ENCODE measurements at regions not wholly inside any gene's neighbourhood (a gene's known extent, or its start where the extent isn't known, plus 50 kb on each side); places are given as distances from the start of the nearest gene placed in this dataset.

DNA sequence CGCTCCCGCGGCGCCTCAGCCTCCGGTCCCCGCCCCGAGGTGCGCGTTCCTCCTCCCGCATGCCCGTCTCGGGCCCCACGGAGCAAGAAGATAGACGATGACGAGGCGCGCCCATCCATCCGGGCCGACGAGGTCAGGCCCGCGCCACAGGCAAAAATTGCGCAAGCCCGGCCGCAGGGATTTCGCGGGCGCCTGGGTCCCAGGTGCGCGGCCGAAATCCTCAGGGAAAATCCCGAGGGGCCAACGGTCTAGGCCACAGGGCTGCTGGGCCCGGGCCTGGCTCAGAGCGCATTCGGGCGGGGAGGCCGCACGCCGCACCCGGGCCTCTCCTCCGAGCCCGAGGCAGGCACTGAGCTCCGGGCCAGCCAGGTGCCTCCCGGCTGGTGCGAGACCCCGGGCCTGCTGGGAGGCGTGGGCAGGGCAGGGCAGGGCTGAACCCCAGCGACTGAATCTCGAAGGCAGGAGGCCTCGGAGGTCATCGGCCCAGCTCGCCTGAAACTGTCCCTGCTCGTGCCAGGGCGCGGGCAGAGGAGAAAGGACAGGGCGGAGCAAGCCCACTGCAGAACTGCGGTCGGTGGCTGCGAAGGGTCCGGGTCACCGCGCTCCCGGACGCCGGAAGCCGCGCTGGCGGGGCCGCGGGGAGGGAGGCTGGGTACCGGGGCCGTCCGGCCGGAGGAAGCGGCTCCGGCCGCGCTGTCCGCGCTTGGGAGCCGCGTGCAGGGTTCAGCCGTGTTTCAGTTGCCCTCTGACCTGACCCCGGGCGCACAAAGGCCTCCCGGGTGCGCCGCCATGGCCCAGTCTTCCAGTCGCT is 66.8 kb downstream of the FOXD1 start:
- ATAC-seq (peak; percentile 48 to 49), DNase-seq (peak in 2 of 10 donors; percentile 18 to 19)
- peaks cover 48 to 74% (median 65%) of the 10 kb centered on the region in 5 donors for H3K27me3 Mint-ChIP-seq
- H3K36me3 Mint-ChIP-seq = peaks cover 7 to 21% (median 14%) of the 10 kb centered on the region in 3 donors
- H3K4me3 Mint-ChIP-seq = peak overlapping the region in 8 of 10 donors; percentile 46 to 82 (median 68)
- peaks cover 10 to 27% (median 24%) of the 10 kb centered on the region in 4 donors for H3K4me1 Mint-ChIP-seq
- H3K27ac Mint-ChIP-seq = no peak overlapping the region
- POLR2A ChIA-PET = no interaction called here
- H3K9me3 Mint-ChIP-seq = peaks cover 6 to 27% (median 18%) of the 10 kb centered on the region in 9 donors

- Mint-ChIP-seq H3K9me3 (peaks cover 6 to 27% (median 18%) of the 10 kb centered on the region in 9 donors), H3K27ac (peak overlapping the region in 1 of 10 donors; percentile 80), H3K27me3 (peaks cover 54 to 82% (median 71%) of the 10 kb centered on the region in 5 donors), H3K36me3 (peaks cover 7 to 21% (median 14%) of the 10 kb centered on the region in 3 donors), H3K4me1 (peaks cover 8 to 20% (median 17%) of the 10 kb centered on the region in 4 donors), H3K4me3 (peak overlapping the region; percentile 46 to 82 (median 70))
- DNase-seq = peak in 2 of 10 donors; percentile 14 to 16
- ATAC-seq = no peak
- POLR2A ChIA-PET = no interaction called here
These were observed 67.6 kb downstream of the FOXD1 start for GRCh38 chr5:73380710-73381589.

DNA sequence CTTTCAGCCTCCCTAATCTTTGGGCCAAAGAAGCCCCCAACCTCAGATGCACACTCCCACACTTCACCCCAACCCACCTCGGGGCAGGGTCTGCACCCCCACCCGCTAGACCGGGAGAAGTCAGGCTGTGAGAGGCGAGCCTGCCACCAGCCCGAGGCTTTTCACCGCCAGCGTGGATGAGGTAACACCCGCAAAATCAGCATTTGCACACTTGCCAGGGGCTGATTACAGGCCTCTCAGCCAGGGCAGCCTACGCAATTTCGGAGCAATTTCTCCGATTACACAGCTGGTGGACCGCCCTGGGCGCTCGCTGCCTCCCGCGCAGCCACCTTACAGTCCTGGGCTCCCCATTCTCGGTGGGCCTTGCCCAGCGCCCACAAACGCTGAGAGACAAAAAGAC is 68.5 kb downstream of the FOXD1 start:
- Mint-ChIP-seq H3K36me3 (peaks cover 7 to 19% (median 12%) of the 10 kb centered on the region in 3 donors), H3K4me1 (peaks cover 8 to 20% (median 17%) of the 10 kb centered on the region in 4 donors), H3K27ac (no peak overlapping the region), H3K4me3 (peak overlapping the region in 7 of 10 donors; percentile 9 to 74 (median 57)), H3K27me3 (peaks cover 59 to 88% (median 75%) of the 10 kb centered on the region in 5 donors), H3K9me3 (peaks cover 4 to 22% (median 13%) of the 10 kb centered on the region in 9 donors)
- DNase-seq = no peak
- ATAC-seq = no peak
- POLR2A ChIA-PET = no interaction called here

DNA sequence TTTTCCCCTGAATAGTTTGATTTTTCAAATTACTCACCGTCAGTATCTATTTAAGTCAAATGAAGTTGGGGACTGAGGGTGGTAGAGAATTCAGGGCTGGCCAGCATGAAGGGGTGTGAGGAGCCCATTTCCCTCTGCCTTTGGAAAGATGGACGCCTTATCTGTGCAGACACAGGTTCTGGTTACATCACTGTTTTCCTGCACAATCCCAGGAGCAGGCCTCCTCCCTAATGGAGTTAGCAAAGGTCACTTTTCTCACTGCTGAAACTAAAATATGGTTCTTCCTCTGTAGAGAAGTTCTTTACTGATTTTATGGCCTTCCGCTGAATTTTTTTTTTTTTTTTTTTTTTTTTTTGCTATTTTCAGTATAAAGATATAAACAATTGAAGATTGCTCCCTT is 69.1 kb downstream of the FOXD1 start:
- Mint-ChIP-seq H3K27me3 (peaks cover 61 to 88% (median 73%) of the 10 kb centered on the region in 5 donors), H3K9me3 (peaks cover 0 to 18% (median 7%) of the 10 kb centered on the region in 9 donors), H3K4me1 (peaks cover 8 to 20% (median 17%) of the 10 kb centered on the region in 4 donors), H3K36me3 (peaks cover 6 to 13% (median 7%) of the 10 kb centered on the region in 3 donors), H3K4me3 (peak overlapping the region in 3 of 10 donors; percentile 13 to 72 (median 65)), H3K27ac (no peak overlapping the region)
- POLR2A ChIA-PET = no interaction called here
- DNase-seq = no peak
- no peak for ATAC-seq

- no peak overlapping the region for H3K27ac Mint-ChIP-seq
- peaks cover 8 to 20% (median 17%) of the 10 kb centered on the region in 4 donors for H3K4me1 Mint-ChIP-seq
- H3K36me3 Mint-ChIP-seq = peaks cover 2 to 6% (median 2%) of the 10 kb centered on the region in 3 donors
- POLR2A ChIA-PET = no interaction called here
- H3K4me3 Mint-ChIP-seq = no peak overlapping the region
- H3K9me3 Mint-ChIP-seq = peaks cover 0 to 11% (median 2%) of the 10 kb centered on the region in 9 donors
- H3K27me3 Mint-ChIP-seq = peaks cover 59 to 88% (median 68%) of the 10 kb centered on the region in 5 donors
- ATAC-seq = no peak
- DNase-seq = no peak
These were observed 69.8 kb downstream of the FOXD1 start for GRCh38 chr5:73378765-73379164.

DNA sequence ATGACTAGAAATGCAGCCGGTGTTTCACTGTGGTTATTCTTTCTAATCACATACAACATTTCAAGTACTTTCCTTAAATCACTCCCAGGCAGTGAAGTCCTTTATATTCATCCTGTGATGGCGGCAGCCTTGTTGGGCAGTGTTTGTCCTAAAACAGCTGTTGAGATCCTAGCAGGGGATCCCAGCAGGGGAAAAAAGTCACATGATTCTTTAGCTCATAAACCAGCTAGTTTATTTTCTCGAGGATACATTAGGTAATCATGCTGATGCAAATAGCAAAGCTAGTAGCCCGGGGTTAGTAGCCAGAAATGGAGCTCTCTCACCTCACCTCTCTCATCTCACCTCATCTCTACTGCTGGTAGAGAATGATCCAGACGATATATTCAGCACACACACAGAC is 70.5 kb downstream of the FOXD1 start:
- Mint-ChIP-seq H3K27me3 (peaks cover 56 to 88% (median 64%) of the 10 kb centered on the region in 5 donors), H3K4me3 (no peak overlapping the region), H3K27ac (no peak overlapping the region), H3K36me3 (peaks cover 2 to 4% (median 2%) of the 10 kb centered on the region in 3 donors), H3K4me1 (peaks cover 8 to 20% (median 17%) of the 10 kb centered on the region in 4 donors), H3K9me3 (peaks cover 0 to 6% (median 0%) of the 10 kb centered on the region in 9 donors)
- ATAC-seq (no peak), DNase-seq (no peak)
- POLR2A ChIA-PET = no interaction called here

- peaks cover 57 to 96% (median 65%) of the 10 kb centered on the region in 5 donors for H3K27me3 Mint-ChIP-seq
- no peak overlapping the region for H3K4me3 Mint-ChIP-seq
- H3K9me3 Mint-ChIP-seq = peaks cover 0 to 3% (median 0%) of the 10 kb centered on the region in 9 donors
- peaks cover 8 to 20% (median 16%) of the 10 kb centered on the region in 4 donors for H3K4me1 Mint-ChIP-seq
- DNase-seq (no peak), ATAC-seq (no peak)
- peaks cover 0 to 5% (median 0%) of the 10 kb centered on the region in 3 donors for H3K36me3 Mint-ChIP-seq
- no peak overlapping the region for H3K27ac Mint-ChIP-seq
- POLR2A ChIA-PET = no interaction called here
These were observed 71.9 kb downstream of the FOXD1 start for GRCh38 chr5:73376618-73377170.

DNA sequence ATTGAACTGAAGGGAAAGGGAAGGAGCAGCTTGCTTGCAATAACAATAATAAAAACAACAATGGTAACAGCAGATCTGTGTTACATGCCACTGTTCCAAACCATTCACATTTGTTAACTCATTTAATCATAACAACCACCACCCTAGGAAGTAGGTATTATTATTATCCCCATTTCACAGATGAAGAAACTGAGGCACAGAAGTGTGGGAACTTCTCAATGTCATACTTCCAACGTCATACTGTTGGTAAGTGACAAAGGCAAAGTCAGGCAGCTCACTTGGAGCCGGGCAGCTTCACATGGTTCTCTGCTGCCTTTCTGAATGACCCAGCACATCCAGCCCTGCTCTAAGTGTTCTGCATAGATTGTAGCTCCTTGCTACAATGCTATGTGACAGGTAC is 72.6 kb downstream of the FOXD1 start:
- ATAC-seq = no peak
- POLR2A ChIA-PET = no interaction called here
- H3K9me3 Mint-ChIP-seq = peaks cover 0 to 3% (median 0%) of the 10 kb centered on the region in 9 donors
- no peak for DNase-seq
- no peak overlapping the region for H3K4me3 Mint-ChIP-seq
- peaks cover 4 to 15% (median 12%) of the 10 kb centered on the region in 4 donors for H3K4me1 Mint-ChIP-seq
- H3K36me3 Mint-ChIP-seq = peaks cover 0 to 5% (median 0%) of the 10 kb centered on the region in 3 donors
- peaks cover 60 to 97% (median 67%) of the 10 kb centered on the region in 5 donors for H3K27me3 Mint-ChIP-seq
- H3K27ac Mint-ChIP-seq = no peak overlapping the region

- no peak for ATAC-seq
- H3K36me3 Mint-ChIP-seq = peaks cover 0 to 5% (median 0%) of the 10 kb centered on the region in 3 donors
- H3K4me1 Mint-ChIP-seq = peaks cover 0 to 7% (median 4%) of the 10 kb centered on the region in 4 donors
- no peak overlapping the region for H3K27ac Mint-ChIP-seq
- DNase-seq = no peak
- H3K9me3 Mint-ChIP-seq = peaks cover 0 to 3% (median 0%) of the 10 kb centered on the region in 9 donors
- H3K27me3 Mint-ChIP-seq = peaks cover 55 to 93% (median 61%) of the 10 kb centered on the region in 5 donors
- POLR2A ChIA-PET = no interaction called here
- H3K4me3 Mint-ChIP-seq = no peak overlapping the region
These were observed 73.4 kb downstream of the FOXD1 start for GRCh38 chr5:73375191-73375545.

- peaks cover 0 to 3% (median 0%) of the 10 kb centered on the region in 9 donors for H3K9me3 Mint-ChIP-seq
- H3K4me1 Mint-ChIP-seq = peaks cover 0 to 2% (median under 1%) of the 10 kb centered on the region in 4 donors
- DNase-seq = no peak
- POLR2A ChIA-PET = no interaction called here
- no peak for ATAC-seq
- no peak overlapping the region for H3K27ac Mint-ChIP-seq
- peaks cover 0 to 5% (median 0%) of the 10 kb centered on the region in 3 donors for H3K36me3 Mint-ChIP-seq
- H3K4me3 Mint-ChIP-seq = no peak overlapping the region
- H3K27me3 Mint-ChIP-seq = peaks cover 53 to 93% (median 55%) of the 10 kb centered on the region in 5 donors
These were observed 73.9 kb downstream of the FOXD1 start for GRCh38 chr5:73374520-73375190.

GRCh38 chr5:73373814-73374510 is 74.6 kb downstream of the FOXD1 start:
- no peak for DNase-seq
- peaks cover 52 to 92% (median 55%) of the 10 kb centered on the region in 5 donors for H3K27me3 Mint-ChIP-seq
- H3K36me3 Mint-ChIP-seq = peaks cover 0 to 5% (median 0%) of the 10 kb centered on the region in 3 donors

More at GRCh38 chr5:73373814-73374510, 74.6 kb downstream of the FOXD1 start:
- H3K27ac Mint-ChIP-seq = no peak overlapping the region
- ATAC-seq = no peak
- H3K9me3 Mint-ChIP-seq = no peaks in the 10 kb centered on the region
- POLR2A ChIA-PET = no interaction called here
- H3K4me3 Mint-ChIP-seq = no peak overlapping the region
- no peaks in the 10 kb centered on the region for H3K4me1 Mint-ChIP-seq

Measured in naive thymus-derived CD8-positive, alpha-beta T cell (primary cell).